ENCODE measurements at regions not wholly inside any gene's neighbourhood (a gene's known extent, or its start where the extent isn't known, plus 50 kb on each side); places are given as distances from the start of the nearest gene placed in this dataset.

GRCh38 chr3:90026406-90026805 is 919.0 kb downstream of the EPHA3 start:
- Histone ChIP-seq H3K4me2 (ENCODE audit: low read length) (no peak overlapping the region), H3F3A (ENCODE audit: insufficient read depth, low read length, poor library complexity, severe bottlenecking) (no peaks in the 10 kb centered on the region), H3K27me3 (ENCODE audit: insufficient read depth, low read depth, low read length) (no peaks in the 10 kb centered on the region), H3K36me3 (ENCODE audit: insufficient read depth, low read length) (no peaks in the 10 kb centered on the region), H3K9me3 (ENCODE audit: low read length) (no peaks in the 10 kb centered on the region), H4K20me1 (ENCODE audit: insufficient read depth) (no peaks in the 10 kb centered on the region), H3K4me3 (ENCODE audit: low read length) (no peak overlapping the region), H3K79me2 (replicated peaks; ENCODE audit: insufficient read depth, low read length) (no peaks in the 10 kb centered on the region), H3K9me2 (ENCODE audit: insufficient read depth, low read length) (no peaks in the 10 kb centered on the region), H3K9ac (ENCODE audit: low read length) (no peak overlapping the region), H3K27ac (ENCODE audit: low read length) (no peak overlapping the region), H2AFZ (ENCODE audit: low read depth, low read length) (no peak overlapping the region)
- no peak for TF ChIP-seq TAF1 (IDR thresholded peaks at IDR 0.05; ENCODE audit: low read depth)
- TF ChIP-seq CTCF (IDR thresholded peaks at IDR 0.05; ENCODE audit: poor library complexity, severe bottlenecking): no peak
- no peak for TF ChIP-seq EZH2 (IDR thresholded peaks at IDR 0.05; ENCODE audit: borderline replicate concordance, insufficient read depth, low read length, poor library complexity, severe bottlenecking)
- TF ChIP-seq SMC3 (conservative IDR thresholded peaks at IDR 0.05; ENCODE audit: poor library complexity): no peak

GRCh38 chr3:90031121-90031520 is 923.7 kb downstream of the EPHA3 start:
- H3K9me3 ChIP-seq (ENCODE audit: low read length): no peaks in the 10 kb centered on the region
- H4K20me1 ChIP-seq (ENCODE audit: insufficient read depth): no peaks in the 10 kb centered on the region
- H3F3A ChIP-seq (ENCODE audit: insufficient read depth, low read length, poor library complexity, severe bottlenecking): no peaks in the 10 kb centered on the region
- H3K4me2 ChIP-seq (ENCODE audit: low read length): no peak overlapping the region
- no peaks in the 10 kb centered on the region for H3K27me3 ChIP-seq (ENCODE audit: insufficient read depth, low read depth, low read length)
- H3K9me2 ChIP-seq (ENCODE audit: insufficient read depth, low read length): no peaks in the 10 kb centered on the region
- no peak for TF ChIP-seq SMC3 (conservative IDR thresholded peaks at IDR 0.05; ENCODE audit: poor library complexity)
- TF ChIP-seq REST (IDR thresholded peaks at IDR 0.05; ENCODE audit: borderline replicate concordance): no peak
- no peak for TF ChIP-seq POLR2AphosphoS5 (IDR thresholded peaks at IDR 0.05)
- no peak for TF ChIP-seq TAF1 (IDR thresholded peaks at IDR 0.05; ENCODE audit: low read depth)
- TF ChIP-seq EZH2 (IDR thresholded peaks at IDR 0.05; ENCODE audit: borderline replicate concordance, insufficient read depth, low read length, poor library complexity, severe bottlenecking): no peak
- H3K9ac ChIP-seq (ENCODE audit: low read length): no peak overlapping the region
- H3K4me3 ChIP-seq (ENCODE audit: low read length): no peak overlapping the region
- H3K27ac ChIP-seq (ENCODE audit: low read length): no peak overlapping the region
- H2AFZ ChIP-seq (ENCODE audit: low read depth, low read length): no peak overlapping the region
- no peaks in the 10 kb centered on the region for H3K36me3 ChIP-seq (ENCODE audit: insufficient read depth, low read length)
- no peaks in the 10 kb centered on the region for H3K79me2 ChIP-seq (replicated peaks; ENCODE audit: insufficient read depth, low read length)

- H3K4me3 ChIP-seq (ENCODE audit: low read length): no peak overlapping the region
- TF ChIP-seq POLR2AphosphoS5 (IDR thresholded peaks at IDR 0.05) (no peak), TAF1 (IDR thresholded peaks at IDR 0.05; ENCODE audit: low read depth) (no peak), RAD21 (conservative IDR thresholded peaks at IDR 0.05) (no peak), CTCF (IDR thresholded peaks at IDR 0.05; ENCODE audit: poor library complexity, severe bottlenecking) (no peak), EP300 (conservative IDR thresholded peaks at IDR 0.05; ENCODE audit: poor library complexity, severe bottlenecking) (no peak), SMC3 (conservative IDR thresholded peaks at IDR 0.05; ENCODE audit: poor library complexity) (no peak), MXI1 (conservative IDR thresholded peaks at IDR 0.05; ENCODE audit: poor library complexity, severe bottlenecking) (no peak), EZH2 (IDR thresholded peaks at IDR 0.05; ENCODE audit: borderline replicate concordance, insufficient read depth, low read length, poor library complexity, severe bottlenecking) (no peak), REST (IDR thresholded peaks at IDR 0.05; ENCODE audit: borderline replicate concordance) (no peak)
- no peaks in the 10 kb centered on the region for H3K9me2 ChIP-seq (ENCODE audit: insufficient read depth, low read length)
- H3F3A ChIP-seq (ENCODE audit: insufficient read depth, low read length, poor library complexity, severe bottlenecking): no peaks in the 10 kb centered on the region
- H3K4me2 ChIP-seq (ENCODE audit: low read length): no peak overlapping the region
- no peaks in the 10 kb centered on the region for H3K79me2 ChIP-seq (replicated peaks; ENCODE audit: insufficient read depth, low read length)
- no peak overlapping the region for H2AFZ ChIP-seq (ENCODE audit: low read depth, low read length)
- no peaks in the 10 kb centered on the region for H4K20me1 ChIP-seq (ENCODE audit: insufficient read depth)
- no peak overlapping the region for H3K27ac ChIP-seq (ENCODE audit: low read length)
- H3K9ac ChIP-seq (ENCODE audit: low read length): no peak overlapping the region
- H3K9me3 ChIP-seq (ENCODE audit: low read length): no peaks in the 10 kb centered on the region
- H3K27me3 ChIP-seq (ENCODE audit: insufficient read depth, low read depth, low read length): no peaks in the 10 kb centered on the region
- no peaks in the 10 kb centered on the region for H3K36me3 ChIP-seq (ENCODE audit: insufficient read depth, low read length)
Measured at GRCh38 chr3:90032980-90033641, 925.7 kb downstream of the EPHA3 start.
